HEK293 (cell line): ENCODE measurements at regions not wholly inside any gene's neighbourhood (a gene's known extent, or its start where the extent isn't known, plus 50 kb on each side); places are given as distances from the start of the nearest gene placed in this dataset.

Experiments used
- CTCF ChIA-PET: fragments of 350-600 bp; formaldehyde crosslinking; extraction: SDS; loops from one replicate; lab custom pipeline; 2021; ENCODE audit warnings: antibody characterized with exemption; lab: Yijun Ruan, JAX
- POLR2A ChIA-PET: fragments of 300-600 bp; formaldehyde crosslinking; extraction: SDS; loops from one replicate; lab custom pipeline; 2020; ENCODE audit warnings: antibody characterized with exemption, inconsistent platforms; lab: Yijun Ruan, JAX
- H3K27ac ChIP-seq: fragments of 200-500 bp; sonication (Bioruptor generic); 2 replicates; pipeline ENCODE4 v1.5.1; 2014; ENCODE audit warnings: low read depth, low read length, control low read depth, inconsistent platforms; ENCODE audit errors: extremely low read depth
- H3K36me3 ChIP-seq, 2 experiments: fragments of 200-500 bp in 1 of 2; sonication (Bioruptor generic) in 1 of 2; 1 replicate in 1 of 2; 2 replicates in 1 of 2; pipeline ENCODE4 v1.5.1; 2014 to 2017; ENCODE audit warnings: inconsistent platforms in 2 of 2, low read length in 2 of 2; ENCODE audit not compliant: control insufficient read depth in 2 of 2, insufficient read depth in 1 of 2
- H3K4me1 ChIP-seq: fragments of 200-500 bp; sonication (Bioruptor generic); 2 replicates; pipeline ENCODE4 v1.5.1; 2014; ENCODE audit warnings: mild to moderate bottlenecking, low read length, inconsistent platforms; ENCODE audit not compliant: control insufficient read depth, insufficient read depth
- H3K4me3 ChIP-seq: 2 replicates; pipeline ENCODE4 v1.5.1; 2011; ENCODE audit warnings: low read depth, mild to moderate bottlenecking, control low read depth, low read length, moderate library complexity
- H3K9me3 ChIP-seq: fragments of 200-500 bp; sonication (Bioruptor generic); 2 replicates; pipeline ENCODE4 v1.5.1; 2014; ENCODE audit warnings: low read depth, low read length, inconsistent platforms; ENCODE audit not compliant: control insufficient read depth, insufficient read depth
- SETDB1 ChIP-seq: IDR thresholded peaks from one replicate; pipeline ENCODE4 v1.6.1; 2017; ENCODE audit warnings: mild to moderate bottlenecking, low read length, moderate library complexity, mixed read lengths; ENCODE audit not compliant: insufficient read length
- SP2 ChIP-seq: fragments of 450-650 bp; formaldehyde crosslinking; IDR thresholded peaks from 2 replicates; pipeline ENCODE4 v1.5.1; 2016; ENCODE audit warnings: missing biosample characterization, missing genetic modification characterization
- TRIM28 ChIP-seq: IDR thresholded peaks from 2 replicates; pipeline ENCODE4 v1.6.1; 2011; ENCODE audit warnings: low read length, control low read depth, borderline replicate concordance
- WT1 ChIP-seq: fragments of 450-650 bp; formaldehyde crosslinking; IDR thresholded peaks from 2 replicates; pipeline ENCODE4 v1.5.1; 2016; ENCODE audit warnings: missing biosample characterization, missing genetic modification characterization
- YY1 ChIP-seq: fragments of 450-650 bp; formaldehyde crosslinking; IDR thresholded peaks from 2 replicates; pipeline ENCODE4 v1.5.1; 2018; ENCODE audit warnings: missing biosample characterization, missing genetic modification characterization
- ZNF10 ChIP-seq: fragments of 450-650 bp; formaldehyde crosslinking; IDR thresholded peaks from 2 replicates; pipeline ENCODE4 v1.5.1; 2017; ENCODE audit warnings: missing biosample characterization, missing genetic modification characterization
- ZNF112 ChIP-seq: fragments of 450-650 bp; formaldehyde crosslinking; IDR thresholded peaks from 2 replicates; pipeline ENCODE4 v1.5.0; 2017; ENCODE audit warnings: missing biosample characterization, missing genetic modification characterization
- ZNF169 ChIP-seq: fragments of 450-650 bp; formaldehyde crosslinking; IDR thresholded peaks from 2 replicates; pipeline ENCODE4 v1.5.1; 2016; ENCODE audit warnings: missing biosample characterization, missing genetic modification characterization
- ZNF202 ChIP-seq: fragments of 450-650 bp; formaldehyde crosslinking; IDR thresholded peaks from 2 replicates; pipeline ENCODE4 v1.5.1; 2016; ENCODE audit warnings: missing biosample characterization, missing genetic modification characterization, borderline replicate concordance
- ZNF24 ChIP-seq: fragments of 450-650 bp; formaldehyde crosslinking; IDR thresholded peaks from 2 replicates; pipeline ENCODE4 v1.5.1; 2016; ENCODE audit warnings: missing biosample characterization, missing genetic modification characterization
- ZNF311 ChIP-seq: fragments of 450-650 bp; formaldehyde crosslinking; IDR thresholded peaks from 2 replicates; pipeline ENCODE4 v1.5.1; 2017; ENCODE audit warnings: missing biosample characterization, missing genetic modification characterization, borderline replicate concordance
- ZNF37A ChIP-seq: fragments of 450-650 bp; IDR thresholded peaks from 2 replicates; pipeline ENCODE4 v1.5.1; 2018; ENCODE audit warnings: missing biosample characterization, missing genetic modification characterization
- ZNF394 ChIP-seq: fragments of 450-650 bp; formaldehyde crosslinking; IDR thresholded peaks from 2 replicates; pipeline ENCODE4 v1.5.1; 2016; ENCODE audit warnings: missing biosample characterization, missing genetic modification characterization, mild to moderate bottlenecking, moderate library complexity, borderline replicate concordance
- ZNF416 ChIP-seq: fragments of 450-650 bp; formaldehyde crosslinking; IDR thresholded peaks from 2 replicates; pipeline ENCODE4 v1.5.1; 2016; ENCODE audit warnings: missing biosample characterization, missing genetic modification characterization
- ZNF76 ChIP-seq: fragments of 450-650 bp; formaldehyde crosslinking; IDR thresholded peaks from 2 replicates; pipeline ENCODE4; 2016; ENCODE audit warnings: low read depth, missing biosample characterization, missing genetic modification characterization, borderline replicate concordance
- ZNF785 ChIP-seq: fragments of 450-650 bp; formaldehyde crosslinking; IDR thresholded peaks from 2 replicates; pipeline ENCODE4 v1.5.1; 2016; ENCODE audit warnings: missing biosample characterization, missing genetic modification characterization
- TF ChIP-seq, protein P1 (sequence below): fragments of 450-650 bp; formaldehyde crosslinking; IDR thresholded peaks from 2 replicates; pipeline ENCODE4 v1.5.1; 2016; ENCODE audit warnings: missing biosample characterization, missing genetic modification characterization
- TF ChIP-seq, protein P2 (sequence below): fragments of 450-650 bp; formaldehyde crosslinking; IDR thresholded peaks from 2 replicates; pipeline ENCODE4 v1.5.1; 2016; ENCODE audit warnings: missing biosample characterization, missing genetic modification characterization
- TF ChIP-seq, protein P3 (sequence below): fragments of 450-650 bp; formaldehyde crosslinking; IDR thresholded peaks from 2 replicates; pipeline ENCODE4 v1.5.1; 2017; ENCODE audit warnings: missing biosample characterization, missing genetic modification characterization

DNA sequence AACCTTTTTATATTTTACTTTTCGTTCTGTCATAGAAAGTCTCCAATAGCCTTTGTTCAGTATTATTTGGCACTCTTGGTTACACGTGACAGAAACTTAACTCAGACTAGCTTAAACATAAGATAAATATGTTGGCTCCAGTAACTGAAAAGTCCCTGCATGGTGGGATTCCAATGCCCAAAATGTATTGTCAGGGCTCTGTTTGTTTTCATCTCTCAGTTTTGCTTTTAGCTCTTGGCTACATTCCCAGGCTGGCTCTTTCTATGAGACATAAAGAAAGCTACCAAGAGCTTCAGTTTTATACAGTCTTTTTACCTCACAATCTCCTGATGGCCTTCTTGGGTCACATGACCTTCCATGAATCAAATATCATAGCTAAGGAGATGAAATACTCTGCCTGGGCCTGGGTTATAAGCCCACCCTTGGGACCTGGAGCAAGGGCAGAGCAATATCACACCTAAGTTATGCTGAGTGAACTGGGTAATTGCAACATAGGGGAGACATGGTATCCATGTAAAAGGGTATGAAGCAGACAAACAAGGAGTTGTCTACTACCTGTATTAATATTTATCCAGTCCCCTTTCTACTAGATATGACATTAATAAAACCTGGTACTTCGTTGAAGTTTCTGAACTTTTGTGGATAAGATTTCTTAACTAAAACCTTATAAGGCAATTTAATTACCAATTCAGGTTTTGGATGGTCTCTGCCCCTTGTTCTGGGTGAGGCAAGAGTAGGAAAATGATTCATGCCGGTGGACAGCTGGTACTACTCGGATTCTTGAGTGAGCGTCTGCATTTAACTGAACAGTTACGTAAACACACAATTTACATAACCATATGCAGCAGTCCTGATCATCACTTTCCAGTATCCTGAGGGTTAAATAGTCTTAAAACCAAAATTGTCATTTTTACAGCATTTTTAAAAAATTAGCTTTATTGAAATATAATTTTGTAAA is 442.3 kb downstream of the GPATCH2 start:
- Histone ChIP-seq H3K36me3 (no peaks in the 10 kb centered on the region), H3K4me3 (no peak overlapping the region), H3K4me1 (no peaks in the 10 kb centered on the region), H3K9me3 (no peaks in the 10 kb centered on the region), H3K27ac (no peak overlapping the region)
- TF ChIP-seq ZNF24: no peak
- TF ChIP-seq, protein P1, sequence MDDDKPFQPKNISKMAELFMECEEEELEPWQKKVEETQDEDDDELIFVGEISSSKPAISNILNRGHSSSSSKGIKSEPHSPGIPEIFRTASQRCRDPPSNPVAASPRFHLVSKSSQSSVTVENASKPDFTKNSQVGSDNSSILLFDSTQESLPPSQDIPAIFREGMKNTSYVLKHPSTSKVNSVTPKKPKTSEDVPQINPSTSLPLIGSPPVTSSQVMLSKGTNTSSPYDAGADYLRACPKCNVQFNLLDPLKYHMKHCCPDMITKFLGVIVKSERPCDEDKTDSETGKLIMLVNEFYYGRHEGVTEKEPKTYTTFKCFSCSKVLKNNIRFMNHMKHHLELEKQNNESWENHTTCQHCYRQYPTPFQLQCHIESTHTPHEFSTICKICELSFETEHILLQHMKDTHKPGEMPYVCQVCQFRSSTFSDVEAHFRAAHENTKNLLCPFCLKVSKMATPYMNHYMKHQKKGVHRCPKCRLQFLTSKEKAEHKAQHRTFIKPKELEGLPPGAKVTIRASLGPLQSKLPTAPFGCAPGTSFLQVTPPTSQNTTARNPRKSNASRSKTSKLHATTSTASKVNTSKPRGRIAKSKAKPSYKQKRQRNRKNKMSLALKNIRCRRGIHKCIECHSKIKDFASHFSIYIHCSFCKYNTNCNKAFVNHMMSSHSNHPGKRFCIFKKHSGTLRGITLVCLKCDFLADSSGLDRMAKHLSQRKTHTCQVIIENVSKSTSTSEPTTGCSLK (tag by site-specific recombination): no peak
- TF ChIP-seq ZNF10 (tag by site-specific recombination): no peak
- TF ChIP-seq ZNF311: no peak
- no peak for TF ChIP-seq SP2 (tag by site-specific recombination)
- no peak for TF ChIP-seq ZNF112 (tag by site-specific recombination)
- no peak for TF ChIP-seq ZNF169 (tag by site-specific recombination)
- TF ChIP-seq ZNF416 (tag by site-specific recombination): no peak
- TF ChIP-seq ZNF202 (tag by site-specific recombination): no peak
- no peak for TF ChIP-seq YY1 (tag by site-specific recombination)
- no peak for TF ChIP-seq ZNF37A (tag by site-specific recombination)
- TF ChIP-seq, protein P2, sequence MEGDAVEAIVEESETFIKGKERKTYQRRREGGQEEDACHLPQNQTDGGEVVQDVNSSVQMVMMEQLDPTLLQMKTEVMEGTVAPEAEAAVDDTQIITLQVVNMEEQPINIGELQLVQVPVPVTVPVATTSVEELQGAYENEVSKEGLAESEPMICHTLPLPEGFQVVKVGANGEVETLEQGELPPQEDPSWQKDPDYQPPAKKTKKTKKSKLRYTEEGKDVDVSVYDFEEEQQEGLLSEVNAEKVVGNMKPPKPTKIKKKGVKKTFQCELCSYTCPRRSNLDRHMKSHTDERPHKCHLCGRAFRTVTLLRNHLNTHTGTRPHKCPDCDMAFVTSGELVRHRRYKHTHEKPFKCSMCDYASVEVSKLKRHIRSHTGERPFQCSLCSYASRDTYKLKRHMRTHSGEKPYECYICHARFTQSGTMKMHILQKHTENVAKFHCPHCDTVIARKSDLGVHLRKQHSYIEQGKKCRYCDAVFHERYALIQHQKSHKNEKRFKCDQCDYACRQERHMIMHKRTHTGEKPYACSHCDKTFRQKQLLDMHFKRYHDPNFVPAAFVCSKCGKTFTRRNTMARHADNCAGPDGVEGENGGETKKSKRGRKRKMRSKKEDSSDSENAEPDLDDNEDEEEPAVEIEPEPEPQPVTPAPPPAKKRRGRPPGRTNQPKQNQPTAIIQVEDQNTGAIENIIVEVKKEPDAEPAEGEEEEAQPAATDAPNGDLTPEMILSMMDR: no peak
- TF ChIP-seq ZNF394 (tag by site-specific recombination): no peak
- TF ChIP-seq SETDB1: no peak
- no peak for TF ChIP-seq ZNF76
- no peak for TF ChIP-seq ZNF785 (tag by site-specific recombination)
- TF ChIP-seq WT1 (tag by site-specific recombination): no peak
- no peak for TF ChIP-seq TRIM28
- CTCF ChIA-PET: no interaction called here
- POLR2A ChIA-PET: no interaction called here

DNA sequence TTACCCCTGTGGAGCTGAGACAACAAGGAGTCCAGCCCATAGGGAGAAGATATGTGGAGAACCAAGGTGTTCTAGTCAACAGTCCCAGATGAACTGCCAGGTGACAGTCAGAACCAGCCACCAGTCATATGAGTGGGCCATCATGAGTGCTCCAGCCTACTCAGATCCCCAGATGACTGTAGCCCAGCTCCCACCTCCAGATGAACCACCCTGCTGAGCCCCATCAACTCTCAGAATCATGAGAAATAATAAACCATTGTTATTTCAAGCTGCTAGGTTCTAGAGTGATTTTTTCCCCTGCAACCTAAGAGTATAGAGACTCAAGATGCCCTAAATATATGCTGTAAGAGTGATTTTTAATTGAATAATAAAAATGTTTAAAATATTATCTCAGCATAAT is 444.2 kb downstream of the GPATCH2 start:
- TF ChIP-seq, protein P3, sequence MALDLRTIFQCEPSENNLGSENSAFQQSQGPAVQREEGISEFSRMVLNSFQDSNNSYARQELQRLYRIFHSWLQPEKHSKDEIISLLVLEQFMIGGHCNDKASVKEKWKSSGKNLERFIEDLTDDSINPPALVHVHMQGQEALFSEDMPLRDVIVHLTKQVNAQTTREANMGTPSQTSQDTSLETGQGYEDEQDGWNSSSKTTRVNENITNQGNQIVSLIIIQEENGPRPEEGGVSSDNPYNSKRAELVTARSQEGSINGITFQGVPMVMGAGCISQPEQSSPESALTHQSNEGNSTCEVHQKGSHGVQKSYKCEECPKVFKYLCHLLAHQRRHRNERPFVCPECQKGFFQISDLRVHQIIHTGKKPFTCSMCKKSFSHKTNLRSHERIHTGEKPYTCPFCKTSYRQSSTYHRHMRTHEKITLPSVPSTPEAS (tag by site-specific recombination): no peak
- Histone ChIP-seq H3K9me3 (no peaks in the 10 kb centered on the region), H3K4me1 (no peaks in the 10 kb centered on the region), H3K36me3 (no peaks in the 10 kb centered on the region), H3K4me3 (no peak overlapping the region), H3K27ac (no peak overlapping the region)
- ChIA-PET POLR2A (no interaction called here), CTCF (no interaction called here)
